Liver (tissue), 8 donors: ENCODE measurements at regions not wholly inside any gene's neighbourhood (a gene's known extent, or its start where the extent isn't known, plus 50 kb on each side); places are given as distances from the start of the nearest gene placed in this dataset.

Experiments used
- DNase-seq: peaks from one replicate; pipeline ENCODE4 v3.0.0-alpha.2; 2017; ENCODE audit warnings: low spot score
- H3K27ac ChIP-seq, 2 donors: one replicate each; pipeline ENCODE4 v1.7.0; 2013; ENCODE audit warnings: inconsistent platforms in 2 of 2, low read length in 2 of 2, control low read depth in 1 of 2, low read depth in 1 of 2, mild to moderate bottlenecking in 1 of 2
- H3K27me3 ChIP-seq, 4 donors: one replicate each; pipeline versions ENCODE4 v1.6.1 to v1.7.0; 2013; ENCODE audit warnings: low read length in 3 of 4, inconsistent platforms in 1 of 4, mild to moderate bottlenecking in 1 of 4, moderate library complexity in 1 of 4; ENCODE audit not compliant: control insufficient read depth in 4 of 4, insufficient read depth in 4 of 4
- H3K36me3 ChIP-seq, 4 donors: one replicate each; pipeline versions ENCODE4 v1.6.1 to v1.7.0; 2013; ENCODE audit warnings: low read length in 3 of 4, mild to moderate bottlenecking in 3 of 4, low read depth in 1 of 4, moderate library complexity in 1 of 4; ENCODE audit not compliant: control insufficient read depth in 4 of 4, insufficient read depth in 3 of 4
- H3K4me1 ChIP-seq, 4 donors: one replicate each; pipeline versions ENCODE4 v1.6.1 to v1.7.0; 2013; ENCODE audit warnings: low read length in 3 of 4, mild to moderate bottlenecking in 3 of 4, moderate library complexity in 1 of 4; ENCODE audit not compliant: control insufficient read depth in 4 of 4, insufficient read depth in 4 of 4
- H3K4me3 ChIP-seq, 3 donors: one replicate each; pipeline versions ENCODE4 v1.6.1 to v1.7.0; 2013; ENCODE audit warnings: low read length in 3 of 3, control low read depth in 1 of 3, low read depth in 1 of 3, mild to moderate bottlenecking in 1 of 3
- H3K9ac ChIP-seq, 2 donors: one replicate each; pipeline ENCODE4 v1.7.0; 2013; ENCODE audit warnings: low read length in 2 of 2, mild to moderate bottlenecking in 2 of 2, moderate library complexity in 2 of 2, control low read depth in 1 of 2, low read depth in 1 of 2
- H3K9me3 ChIP-seq, 4 donors: one replicate each; pipeline versions ENCODE4 v1.6.1 to v1.7.0; 2013; ENCODE audit warnings: low read length in 3 of 4; ENCODE audit not compliant: control insufficient read depth in 4 of 4
- EGR1 ChIP-seq, 2 donors: IDR thresholded peaks; 2 replicates each; pipeline ENCODE4 v1.6.1; 2016 to 2018; ENCODE audit warnings: antibody characterized with exemption in 2 of 2, low read depth in 2 of 2
- FOXA1 ChIP-seq: IDR thresholded peaks from 2 replicates; pipeline ENCODE4 v1.6.1; 2016; ENCODE audit warnings: antibody characterized with exemption
- FOXA2 ChIP-seq: IDR thresholded peaks from 2 replicates; pipeline ENCODE4 v1.6.1; 2016; ENCODE audit warnings: antibody characterized with exemption
- GABPA ChIP-seq, 2 donors: IDR thresholded peaks in 1 of 2; conservative IDR thresholded peaks in 1 of 2; 2 replicates each; pipeline ENCODE4 v1.6.1; 2016; ENCODE audit warnings: antibody characterized with exemption in 2 of 2, mild to moderate bottlenecking in 1 of 2, moderate library complexity in 1 of 2
- HNF4A ChIP-seq, 2 donors: conservative IDR thresholded peaks; 2 replicates each; pipeline ENCODE4 v1.6.1; 2016; ENCODE audit warnings: antibody characterized with exemption in 2 of 2, mild to moderate bottlenecking in 2 of 2
- HNF4G ChIP-seq: IDR thresholded peaks from 2 replicates; pipeline ENCODE4 v1.6.1; 2016; ENCODE audit warnings: antibody characterized with exemption
- JUND ChIP-seq, 2 donors: IDR thresholded peaks; 2 replicates each; pipeline ENCODE4 v1.6.1; 2016; ENCODE audit warnings: antibody characterized with exemption in 2 of 2
- NR2F2 ChIP-seq: IDR thresholded peaks from 2 replicates; pipeline ENCODE4 v1.6.1; 2016; ENCODE audit warnings: antibody characterized with exemption
- RAD21 ChIP-seq, 2 donors: IDR thresholded peaks; 2 replicates each; pipeline ENCODE4 v1.6.1; 2016; ENCODE audit warnings: antibody characterized with exemption in 2 of 2, mild to moderate bottlenecking in 2 of 2
- RXRA ChIP-seq, 2 donors: IDR thresholded peaks; 2 replicates each; pipeline ENCODE4 v1.6.1; 2017 to 2018; ENCODE audit warnings: antibody characterized with exemption in 2 of 2, mild to moderate bottlenecking in 1 of 2
- SP1 ChIP-seq: IDR thresholded peaks from 2 replicates; pipeline ENCODE4 v1.6.1; 2018; ENCODE audit warnings: antibody characterized with exemption, mild to moderate bottlenecking
- TAF1 ChIP-seq: conservative IDR thresholded peaks from 2 replicates; pipeline ENCODE4 v1.6.1; 2016; ENCODE audit warnings: antibody characterized with exemption, mild to moderate bottlenecking
- YY1 ChIP-seq: IDR thresholded peaks from 2 replicates; pipeline ENCODE4 v1.6.1; 2016; ENCODE audit warnings: antibody characterized with exemption, mild to moderate bottlenecking
- whole genome bisulfite sequencing: extraction: QIAGEN DNeasy Blood & Tissue Kit; methylation state at CpG from one replicate; pipeline ENCODE4 v1.1.7; 2013; 5-methylcytosine and 5-hydroxymethylcytosine counted together
- TF ChIP-seq, protein P1 (sequence below): IDR thresholded peaks from 2 replicates; pipeline ENCODE4 v1.6.1; 2016; ENCODE audit warnings: antibody characterized with exemption, mild to moderate bottlenecking
- TF ChIP-seq, protein P2 (sequence below): fragments of 150-350 bp; IDR thresholded peaks from 2 replicates; pipeline ENCODE4 v1.5.1; 2017; ENCODE audit warnings: improper control_type of control experiment, low read depth, low read length; ENCODE audit not compliant: missing input control
- TF ChIP-seq, protein P3 (sequence below): IDR thresholded peaks from 2 replicates; pipeline ENCODE4 v1.6.1; 2016; ENCODE audit warnings: antibody characterized with exemption
- TF ChIP-seq, protein P4 (sequence below): IDR thresholded peaks from 2 replicates; pipeline ENCODE4 v1.6.1; 2016; ENCODE audit warnings: antibody characterized with exemption
- TF ChIP-seq, protein P5 (sequence below): IDR thresholded peaks from 2 replicates; pipeline ENCODE4 v1.6.1; 2016; ENCODE audit warnings: antibody characterized with exemption
- donor health status: healthy.
- donor health status: healthy.
- donor health status: healthy.
- donor health status: healthy.
- donor health status: healthy.

DNA sequence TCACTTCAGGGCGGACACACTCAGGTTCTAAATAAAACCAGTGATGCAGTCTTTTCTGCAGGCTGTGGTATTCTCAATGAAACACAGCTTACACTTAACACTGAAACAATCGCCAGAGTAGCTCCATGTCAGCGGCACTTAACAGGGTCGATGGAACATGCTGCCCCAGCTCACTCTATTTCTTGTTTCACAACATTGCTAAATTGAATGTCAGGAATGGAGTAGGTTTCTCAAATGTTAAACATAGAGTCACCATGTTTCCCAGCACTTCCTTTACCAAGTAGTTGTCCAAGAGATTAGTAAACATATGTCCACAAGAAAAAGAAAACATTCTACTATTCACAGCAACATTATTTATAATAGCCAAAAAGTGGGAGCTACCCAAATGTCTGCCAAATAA lies 306.9 kb downstream of the SLITRK6 start:
- Histone ChIP-seq H3K9ac (no peak overlapping the region), H3K36me3 (no peaks in the 10 kb centered on the region), H3K9me3 (peaks cover 0 to 2% (median 0%) of the 10 kb centered on the region in 4 donors), H3K27me3 (peaks cover 0 to 3% (median 0%) of the 10 kb centered on the region in 4 donors), H3K4me3 (no peak overlapping the region), H3K4me1 (no peaks in the 10 kb centered on the region), H3K27ac (no peak overlapping the region)
- DNase-seq = no peak
- TF ChIP-seq FOXA1 = no peak
- no peak for TF ChIP-seq TAF1
- no peak for TF ChIP-seq YY1
- TF ChIP-seq, protein P1, sequence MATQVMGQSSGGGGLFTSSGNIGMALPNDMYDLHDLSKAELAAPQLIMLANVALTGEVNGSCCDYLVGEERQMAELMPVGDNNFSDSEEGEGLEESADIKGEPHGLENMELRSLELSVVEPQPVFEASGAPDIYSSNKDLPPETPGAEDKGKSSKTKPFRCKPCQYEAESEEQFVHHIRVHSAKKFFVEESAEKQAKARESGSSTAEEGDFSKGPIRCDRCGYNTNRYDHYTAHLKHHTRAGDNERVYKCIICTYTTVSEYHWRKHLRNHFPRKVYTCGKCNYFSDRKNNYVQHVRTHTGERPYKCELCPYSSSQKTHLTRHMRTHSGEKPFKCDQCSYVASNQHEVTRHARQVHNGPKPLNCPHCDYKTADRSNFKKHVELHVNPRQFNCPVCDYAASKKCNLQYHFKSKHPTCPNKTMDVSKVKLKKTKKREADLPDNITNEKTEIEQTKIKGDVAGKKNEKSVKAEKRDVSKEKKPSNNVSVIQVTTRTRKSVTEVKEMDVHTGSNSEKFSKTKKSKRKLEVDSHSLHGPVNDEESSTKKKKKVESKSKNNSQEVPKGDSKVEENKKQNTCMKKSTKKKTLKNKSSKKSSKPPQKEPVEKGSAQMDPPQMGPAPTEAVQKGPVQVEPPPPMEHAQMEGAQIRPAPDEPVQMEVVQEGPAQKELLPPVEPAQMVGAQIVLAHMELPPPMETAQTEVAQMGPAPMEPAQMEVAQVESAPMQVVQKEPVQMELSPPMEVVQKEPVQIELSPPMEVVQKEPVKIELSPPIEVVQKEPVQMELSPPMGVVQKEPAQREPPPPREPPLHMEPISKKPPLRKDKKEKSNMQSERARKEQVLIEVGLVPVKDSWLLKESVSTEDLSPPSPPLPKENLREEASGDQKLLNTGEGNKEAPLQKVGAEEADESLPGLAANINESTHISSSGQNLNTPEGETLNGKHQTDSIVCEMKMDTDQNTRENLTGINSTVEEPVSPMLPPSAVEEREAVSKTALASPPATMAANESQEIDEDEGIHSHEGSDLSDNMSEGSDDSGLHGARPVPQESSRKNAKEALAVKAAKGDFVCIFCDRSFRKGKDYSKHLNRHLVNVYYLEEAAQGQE = no peak
- TF ChIP-seq, protein P2, sequence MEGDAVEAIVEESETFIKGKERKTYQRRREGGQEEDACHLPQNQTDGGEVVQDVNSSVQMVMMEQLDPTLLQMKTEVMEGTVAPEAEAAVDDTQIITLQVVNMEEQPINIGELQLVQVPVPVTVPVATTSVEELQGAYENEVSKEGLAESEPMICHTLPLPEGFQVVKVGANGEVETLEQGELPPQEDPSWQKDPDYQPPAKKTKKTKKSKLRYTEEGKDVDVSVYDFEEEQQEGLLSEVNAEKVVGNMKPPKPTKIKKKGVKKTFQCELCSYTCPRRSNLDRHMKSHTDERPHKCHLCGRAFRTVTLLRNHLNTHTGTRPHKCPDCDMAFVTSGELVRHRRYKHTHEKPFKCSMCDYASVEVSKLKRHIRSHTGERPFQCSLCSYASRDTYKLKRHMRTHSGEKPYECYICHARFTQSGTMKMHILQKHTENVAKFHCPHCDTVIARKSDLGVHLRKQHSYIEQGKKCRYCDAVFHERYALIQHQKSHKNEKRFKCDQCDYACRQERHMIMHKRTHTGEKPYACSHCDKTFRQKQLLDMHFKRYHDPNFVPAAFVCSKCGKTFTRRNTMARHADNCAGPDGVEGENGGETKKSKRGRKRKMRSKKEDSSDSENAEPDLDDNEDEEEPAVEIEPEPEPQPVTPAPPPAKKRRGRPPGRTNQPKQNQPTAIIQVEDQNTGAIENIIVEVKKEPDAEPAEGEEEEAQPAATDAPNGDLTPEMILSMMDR = no peak
- TF ChIP-seq, protein P3, sequence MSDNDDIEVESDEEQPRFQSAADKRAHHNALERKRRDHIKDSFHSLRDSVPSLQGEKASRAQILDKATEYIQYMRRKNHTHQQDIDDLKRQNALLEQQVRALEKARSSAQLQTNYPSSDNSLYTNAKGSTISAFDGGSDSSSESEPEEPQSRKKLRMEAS = no peak
- TF ChIP-seq, protein P4, sequence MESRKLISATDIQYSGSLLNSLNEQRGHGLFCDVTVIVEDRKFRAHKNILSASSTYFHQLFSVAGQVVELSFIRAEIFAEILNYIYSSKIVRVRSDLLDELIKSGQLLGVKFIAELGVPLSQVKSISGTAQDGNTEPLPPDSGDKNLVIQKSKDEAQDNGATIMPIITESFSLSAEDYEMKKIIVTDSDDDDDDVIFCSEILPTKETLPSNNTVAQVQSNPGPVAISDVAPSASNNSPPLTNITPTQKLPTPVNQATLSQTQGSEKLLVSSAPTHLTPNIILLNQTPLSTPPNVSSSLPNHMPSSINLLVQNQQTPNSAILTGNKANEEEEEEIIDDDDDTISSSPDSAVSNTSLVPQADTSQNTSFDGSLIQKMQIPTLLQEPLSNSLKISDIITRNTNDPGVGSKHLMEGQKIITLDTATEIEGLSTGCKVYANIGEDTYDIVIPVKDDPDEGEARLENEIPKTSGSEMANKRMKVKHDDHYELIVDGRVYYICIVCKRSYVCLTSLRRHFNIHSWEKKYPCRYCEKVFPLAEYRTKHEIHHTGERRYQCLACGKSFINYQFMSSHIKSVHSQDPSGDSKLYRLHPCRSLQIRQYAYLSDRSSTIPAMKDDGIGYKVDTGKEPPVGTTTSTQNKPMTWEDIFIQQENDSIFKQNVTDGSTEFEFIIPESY = no peak
- no peak for TF ChIP-seq SP1
- TF ChIP-seq EGR1 (IDR thresholded peaks at IDR 0.05; ENCODE audit: low read depth in 2 of 2) = no peak
- TF ChIP-seq FOXA2 = no peak
- no peak for TF ChIP-seq RXRA (IDR thresholded peaks at IDR 0.05)
- TF ChIP-seq JUND (IDR thresholded peaks at IDR 0.05) = no peak
- TF ChIP-seq, protein P5, sequence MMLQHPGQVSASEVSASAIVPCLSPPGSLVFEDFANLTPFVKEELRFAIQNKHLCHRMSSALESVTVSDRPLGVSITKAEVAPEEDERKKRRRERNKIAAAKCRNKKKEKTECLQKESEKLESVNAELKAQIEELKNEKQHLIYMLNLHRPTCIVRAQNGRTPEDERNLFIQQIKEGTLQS = no peak
- no peak for TF ChIP-seq GABPA (IDR thresholded peaks at IDR 0.05 in 1 of 2, conservative IDR thresholded peaks at IDR 0.05 in 1 of 2)
- TF ChIP-seq RAD21 (IDR thresholded peaks at IDR 0.05) = no peak
- TF ChIP-seq NR2F2 = no peak
- no peak for TF ChIP-seq HNF4A (conservative IDR thresholded peaks at IDR 0.05)
- TF ChIP-seq HNF4G = no peak
- whole genome bisulfite sequencing = 86% methylated on average over 4 of the region's 4 CpGs

DNA sequence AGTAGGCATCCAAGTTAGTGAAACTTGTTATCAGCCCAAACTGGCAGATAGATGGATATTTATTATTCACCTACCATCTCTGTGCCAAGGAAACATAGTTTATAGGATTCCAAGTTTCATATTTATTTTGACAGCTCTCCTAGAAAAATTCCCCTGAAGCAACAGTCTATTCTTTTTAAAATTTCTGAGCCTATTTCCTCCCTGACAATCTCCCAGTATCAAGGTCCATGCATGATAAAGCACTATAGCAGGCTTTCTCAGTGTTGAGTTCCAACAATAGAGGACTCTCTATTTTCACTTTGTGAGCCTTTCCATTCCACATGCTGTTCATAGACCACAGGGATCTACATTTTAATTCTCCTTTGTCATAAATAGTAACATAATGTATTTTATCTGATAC lies 312.6 kb downstream of the SLITRK6 start:
- peaks cover 0 to 3% (median 0%) of the 10 kb centered on the region in 4 donors for H3K27me3 ChIP-seq
- no peaks in the 10 kb centered on the region for H3K4me1 ChIP-seq
- no peak overlapping the region for H3K4me3 ChIP-seq
- H3K27ac ChIP-seq = no peak overlapping the region
- no peaks in the 10 kb centered on the region for H3K36me3 ChIP-seq
- H3K9ac ChIP-seq = no peak overlapping the region
- H3K9me3 ChIP-seq = no peaks in the 10 kb centered on the region
- no peak for DNase-seq
- TF ChIP-seq FOXA2 (no peak), HNF4A (conservative IDR thresholded peaks at IDR 0.05) (no peak), YY1 (no peak), FOXA1 (no peak)
- TF ChIP-seq, protein P4 = no peak
- TF ChIP-seq, protein P1 = no peak
- TF ChIP-seq, protein P5 = no peak
- TF ChIP-seq, protein P3 = no peak
